HEK293T (cell line): ENCODE measurements at regions not wholly inside any gene's neighbourhood (a gene's known extent, or its start where the extent isn't known, plus 50 kb on each side); places are given as distances from the start of the nearest gene placed in this dataset.

Source experiments
- CTCF ChIA-PET: fragments of 350-600 bp; formaldehyde crosslinking; extraction: SDS; loops from one replicate; lab custom pipeline; 2021; ENCODE audit warnings: antibody characterized with exemption, inconsistent platforms; lab: Yijun Ruan, JAX
- POLR2A ChIA-PET: fragments of 350-600 bp; formaldehyde crosslinking; extraction: SDS; loops from one replicate; lab custom pipeline; 2020; ENCODE audit warnings: antibody characterized with exemption, inconsistent platforms; lab: Yijun Ruan, JAX
- DNase-seq: peaks from one replicate; pipeline ENCODE4 v3.0.0; 2012; ENCODE audit warnings: mixed read lengths; ENCODE audit errors: extremely low spot score
- ARNT ChIP-seq: fragments of 450-650 bp; IDR thresholded peaks from 2 replicates; pipeline ENCODE4 v1.6.1; 2017; ENCODE audit warnings: mild to moderate bottlenecking
- BHLHE40 ChIP-seq: fragments of 450-650 bp; IDR thresholded peaks from 2 replicates; pipeline ENCODE4 v1.6.1; 2016; ENCODE audit warnings: mild to moderate bottlenecking, moderate library complexity, borderline replicate concordance
- CTBP1 ChIP-seq: fragments of 450-650 bp; IDR thresholded peaks from 2 replicates; pipeline ENCODE4 v1.6.1; 2016; ENCODE audit warnings: borderline replicate concordance
- ELF4 ChIP-seq: fragments of 450-650 bp; IDR thresholded peaks from 2 replicates; pipeline ENCODE4 v1.6.1; 2017; ENCODE audit warnings: antibody characterized with exemption
- FOXA1 ChIP-seq: fragments of 450-650 bp; IDR thresholded peaks from 2 replicates; pipeline ENCODE4 v1.6.1; 2016; ENCODE audit warnings: mild to moderate bottlenecking
- FOXK2 ChIP-seq: fragments of 450-650 bp; IDR thresholded peaks from 2 replicates; pipeline ENCODE4 v1.6.1; 2016; ENCODE audit warnings: mild to moderate bottlenecking
- FOXM1 ChIP-seq: fragments of 450-650 bp; IDR thresholded peaks from 2 replicates; pipeline ENCODE4 v1.6.1; 2017; ENCODE audit warnings: mild to moderate bottlenecking, borderline replicate concordance
- HDGF ChIP-seq: fragments of 450-650 bp; IDR thresholded peaks from 2 replicates; pipeline ENCODE4 v1.6.1; 2017; ENCODE audit warnings: antibody characterized with exemption, borderline replicate concordance
- L3MBTL2 ChIP-seq: fragments of 450-650 bp; conservative IDR thresholded peaks from 2 replicates; pipeline ENCODE4 v1.6.1; 2016; ENCODE audit warnings: mild to moderate bottlenecking
- LEF1 ChIP-seq: fragments of 450-650 bp; IDR thresholded peaks from 2 replicates; pipeline ENCODE4 v1.6.1; 2017; ENCODE audit warnings: mild to moderate bottlenecking, borderline replicate concordance
- NFRKB ChIP-seq: fragments of 450-650 bp; IDR thresholded peaks from 2 replicates; pipeline ENCODE4 v1.6.1; 2016; ENCODE audit warnings: mild to moderate bottlenecking, moderate library complexity
- PKNOX1 ChIP-seq: fragments of 450-650 bp; IDR thresholded peaks from 2 replicates; pipeline ENCODE4 v1.6.1; 2016
- SP1 ChIP-seq: fragments of 450-650 bp; IDR thresholded peaks from 2 replicates; pipeline ENCODE4 v1.6.1; 2017
- SUZ12 ChIP-seq: fragments of 450-650 bp; IDR thresholded peaks from 2 replicates; pipeline ENCODE4 v1.6.1; 2016; ENCODE audit warnings: mild to moderate bottlenecking
- TARDBP ChIP-seq: fragments of 450-650 bp; IDR thresholded peaks from 2 replicates; pipeline ENCODE4 v1.6.1; 2016
- ZNF384 ChIP-seq: fragments of 450-650 bp; IDR thresholded peaks from 2 replicates; pipeline ENCODE4 v1.6.1; 2016

- ChIA-PET POLR2A (no interaction called here), CTCF (no interaction called here)
- no peak for TF ChIP-seq FOXA1
- no peak for TF ChIP-seq PKNOX1
- TF ChIP-seq FOXM1: no peak
- TF ChIP-seq LEF1: no peak
- TF ChIP-seq SUZ12: no peak
- TF ChIP-seq ELF4: no peak
- TF ChIP-seq SP1: no peak
- no peak for TF ChIP-seq ZNF384
- TF ChIP-seq CTBP1: no peak
- no peak for TF ChIP-seq ARNT
- no peak for TF ChIP-seq HDGF
- TF ChIP-seq TARDBP: no peak
- no peak for TF ChIP-seq FOXK2
- no peak for TF ChIP-seq BHLHE40
- no peak for TF ChIP-seq NFRKB
- no peak for TF ChIP-seq L3MBTL2
- DNase-seq: no peak
Observed at GRCh38 chr18:47404845-47405244, 153.4 kb upstream of the SKOR2 start.

GRCh38 chr18:47403949-47404348 lies 152.5 kb upstream of the SKOR2 start:
- TF ChIP-seq ARNT: no peak
- TF ChIP-seq CTBP1: no peak
- no peak for TF ChIP-seq FOXM1
- no peak for TF ChIP-seq SUZ12
- TF ChIP-seq HDGF: no peak
- no peak for TF ChIP-seq LEF1
- TF ChIP-seq FOXK2: no peak
- no peak for TF ChIP-seq ELF4
- TF ChIP-seq BHLHE40: no peak
- TF ChIP-seq NFRKB: no peak
- TF ChIP-seq SP1: no peak
- TF ChIP-seq ZNF384: no peak
- TF ChIP-seq PKNOX1: no peak
- TF ChIP-seq TARDBP: no peak
- no peak for TF ChIP-seq L3MBTL2
- no peak for TF ChIP-seq FOXA1
- ChIA-PET CTCF (no interaction called here), POLR2A (interaction anchor here (0.6 kb wide), 1 partner anchor 11 kb away, joined by 3 read pairs; no protein-coding TSS in a partner anchor)
- DNase-seq: no peak

GRCh38 chr18:47403317-47403716 lies 151.9 kb upstream of the SKOR2 start:
- no peak for TF ChIP-seq NFRKB
- no peak for TF ChIP-seq PKNOX1
- TF ChIP-seq FOXM1: no peak
- no peak for TF ChIP-seq CTBP1
- ChIA-PET CTCF (no interaction called here), POLR2A (interaction anchor here (0.6 kb wide), 1 partner anchor 11 kb away, joined by 3 read pairs; no protein-coding TSS in a partner anchor)
- no peak for DNase-seq

- POLR2A ChIA-PET: no interaction called here
- TF ChIP-seq NFRKB (no peak), PKNOX1 (no peak), HDGF (no peak), L3MBTL2 (no peak), FOXK2 (no peak), BHLHE40 (no peak), ELF4 (no peak), SUZ12 (no peak), TARDBP (no peak), CTBP1 (no peak), ARNT (no peak), FOXM1 (no peak), LEF1 (no peak), FOXA1 (no peak)
- CTCF ChIA-PET: no interaction called here
- DNase-seq: no peak
Observed at GRCh38 chr18:47399475-47399874, 148.0 kb upstream of the SKOR2 start.

- ChIA-PET POLR2A (no interaction called here), CTCF (interaction anchor here (0.6 to 0.8 kb wide), 3 partner anchors 45 to 348 kb away, joined by 3 to 5 read pairs (median 4); no protein-coding TSS in a partner anchor)
- no peak for TF ChIP-seq NFRKB
- no peak for TF ChIP-seq ZNF384
- TF ChIP-seq PKNOX1: no peak
- TF ChIP-seq ARNT: no peak
- peak; percentile 8 for DNase-seq
Observed at GRCh38 chr18:47397671-47398319, 146.3 kb upstream of the SKOR2 start.
